ENCODE measurements at regions not wholly inside any gene's neighbourhood (a gene's known extent, or its start where the extent isn't known, plus 50 kb on each side); places are given as distances from the start of the nearest gene placed in this dataset.
"Not testable (repeated sequence)": the region's sequence is repeated elsewhere in the genome, so short reads cannot be mapped to it uniquely, and the experiment has no call there.

- intact Hi-C loops (cut with micrococcal nuclease): no loop called here
- H3K36me3 Mint-ChIP-seq (ENCODE audit: low read depth): no peaks in the 10 kb centered on the region
- no peak for DNase-seq (ENCODE audit: low spot score)
- H3K9me3 Mint-ChIP-seq: no peaks in the 10 kb centered on the region
- peaks cover 47% of the 10 kb centered on the region for H3K27me3 Mint-ChIP-seq (ENCODE audit: low read depth)
- no peak overlapping the region for H3K4me3 Mint-ChIP-seq (ENCODE audit: low read depth)
- peaks cover 2% of the 10 kb centered on the region for H3K4me1 Mint-ChIP-seq (ENCODE audit: low read depth)
- H3K27ac Mint-ChIP-seq: no peak overlapping the region
Measured at GRCh38 chr13:25001476-25002206, 94.3 kb upstream of the PABPC3 start.

GRCh38 chr13:25002311-25002710 lies 93.6 kb upstream of the PABPC3 start:
- H3K4me1 Mint-ChIP-seq (ENCODE audit: low read depth); H3K9me3 Mint-ChIP-seq; H3K4me3 Mint-ChIP-seq (ENCODE audit: low read depth); DNase-seq (ENCODE audit: low spot score); H3K36me3 Mint-ChIP-seq (ENCODE audit: low read depth); intact Hi-C loops (cut with micrococcal nuclease); H3K27ac Mint-ChIP-seq: not testable (repeated sequence)
- H3K27me3 Mint-ChIP-seq (ENCODE audit: low read depth): peaks cover 49% of the 10 kb centered on the region

- H3K9me3 Mint-ChIP-seq; H3K4me3 Mint-ChIP-seq (ENCODE audit: low read depth); intact Hi-C loops (cut with micrococcal nuclease); H3K36me3 Mint-ChIP-seq (ENCODE audit: low read depth); DNase-seq (ENCODE audit: low spot score); H3K4me1 Mint-ChIP-seq (ENCODE audit: low read depth); H3K27ac Mint-ChIP-seq: not testable (repeated sequence)
- peaks cover 57% of the 10 kb centered on the region for H3K27me3 Mint-ChIP-seq (ENCODE audit: low read depth)
Measured at GRCh38 chr13:25004489-25004888, 91.4 kb upstream of the PABPC3 start.

- DNase-seq (ENCODE audit: low spot score); H3K36me3 Mint-ChIP-seq (ENCODE audit: low read depth); H3K4me1 Mint-ChIP-seq (ENCODE audit: low read depth); H3K4me3 Mint-ChIP-seq (ENCODE audit: low read depth); intact Hi-C loops (cut with micrococcal nuclease); H3K27ac Mint-ChIP-seq; H3K9me3 Mint-ChIP-seq: not testable (repeated sequence)
- H3K27me3 Mint-ChIP-seq (ENCODE audit: low read depth): peaks cover 53% of the 10 kb centered on the region
Measured at GRCh38 chr13:25005050-25005497, 90.9 kb upstream of the PABPC3 start.

GRCh38 chr13:25007389-25007788 lies 88.5 kb upstream of the PABPC3 start:
- H3K27ac Mint-ChIP-seq; H3K9me3 Mint-ChIP-seq; H3K36me3 Mint-ChIP-seq (ENCODE audit: low read depth); H3K4me3 Mint-ChIP-seq (ENCODE audit: low read depth); H3K4me1 Mint-ChIP-seq (ENCODE audit: low read depth); DNase-seq (ENCODE audit: low spot score); intact Hi-C loops (cut with micrococcal nuclease): not testable (repeated sequence)
- peaks cover 50% of the 10 kb centered on the region for H3K27me3 Mint-ChIP-seq (ENCODE audit: low read depth)

- H3K27me3 Mint-ChIP-seq (ENCODE audit: low read depth): peaks cover 14% of the 10 kb centered on the region
- H3K9me3 Mint-ChIP-seq; H3K4me3 Mint-ChIP-seq (ENCODE audit: low read depth); H3K36me3 Mint-ChIP-seq (ENCODE audit: low read depth); H3K27ac Mint-ChIP-seq; DNase-seq (ENCODE audit: low spot score); intact Hi-C loops (cut with micrococcal nuclease); H3K4me1 Mint-ChIP-seq (ENCODE audit: low read depth): not testable (repeated sequence)
Measured at GRCh38 chr13:25014398-25014973, 81.5 kb upstream of the PABPC3 start.

- H3K9me3 Mint-ChIP-seq; DNase-seq (ENCODE audit: low spot score); H3K4me1 Mint-ChIP-seq (ENCODE audit: low read depth); intact Hi-C loops (cut with micrococcal nuclease); H3K36me3 Mint-ChIP-seq (ENCODE audit: low read depth): not testable (repeated sequence)
- Mint-ChIP-seq H3K4me3 (ENCODE audit: low read depth) (peak overlapping the region; percentile 36), H3K27me3 (ENCODE audit: low read depth) (peaks cover 28% of the 10 kb centered on the region), H3K27ac (peak overlapping the region; percentile 37)
Measured at GRCh38 chr13:25017176-25017575, 78.8 kb upstream of the PABPC3 start.

GRCh38 chr13:25017808-25018728 lies 77.9 kb upstream of the PABPC3 start:
- peak overlapping the region; percentile 30 for H3K27ac Mint-ChIP-seq
- H3K4me1 Mint-ChIP-seq (ENCODE audit: low read depth); H3K36me3 Mint-ChIP-seq (ENCODE audit: low read depth); intact Hi-C loops (cut with micrococcal nuclease); H3K9me3 Mint-ChIP-seq: not testable (repeated sequence)
- peak overlapping the region; percentile 55 for H3K4me3 Mint-ChIP-seq (ENCODE audit: low read depth)
- DNase-seq (ENCODE audit: low spot score): peak; percentile 69
- H3K27me3 Mint-ChIP-seq (ENCODE audit: low read depth): peaks cover 28% of the 10 kb centered on the region

- Mint-ChIP-seq H3K9me3 (no peaks in the 10 kb centered on the region), H3K27me3 (ENCODE audit: low read depth) (peaks cover 30% of the 10 kb centered on the region), H3K4me3 (ENCODE audit: low read depth) (peak overlapping the region; percentile 55), H3K4me1 (ENCODE audit: low read depth) (peaks cover 6% of the 10 kb centered on the region), H3K36me3 (ENCODE audit: low read depth) (no peaks in the 10 kb centered on the region), H3K27ac (no peak overlapping the region)
- peak; percentile 18 for DNase-seq (ENCODE audit: low spot score)
- intact Hi-C loops (cut with micrococcal nuclease): no loop called here
Measured at GRCh38 chr13:25018729-25019115, 77.2 kb upstream of the PABPC3 start.

- H3K36me3 Mint-ChIP-seq (ENCODE audit: low read depth); H3K27ac Mint-ChIP-seq; DNase-seq (ENCODE audit: low spot score); H3K9me3 Mint-ChIP-seq; H3K4me3 Mint-ChIP-seq (ENCODE audit: low read depth); H3K4me1 Mint-ChIP-seq (ENCODE audit: low read depth); intact Hi-C loops (cut with micrococcal nuclease): not testable (repeated sequence)
- H3K27me3 Mint-ChIP-seq (ENCODE audit: low read depth): peaks cover 40% of the 10 kb centered on the region
Measured at GRCh38 chr13:25019741-25020140, 76.2 kb upstream of the PABPC3 start.

- no peaks in the 10 kb centered on the region for H3K36me3 Mint-ChIP-seq (ENCODE audit: low read depth)
- DNase-seq (ENCODE audit: low spot score): no peak
- H3K4me3 Mint-ChIP-seq (ENCODE audit: low read depth): no peak overlapping the region
- H3K9me3 Mint-ChIP-seq: no peaks in the 10 kb centered on the region
- peaks cover 62% of the 10 kb centered on the region for H3K27me3 Mint-ChIP-seq (ENCODE audit: low read depth)
- intact Hi-C loops (cut with micrococcal nuclease): no loop called here
- H3K27ac Mint-ChIP-seq: no peak overlapping the region
- no peaks in the 10 kb centered on the region for H3K4me1 Mint-ChIP-seq (ENCODE audit: low read depth)
Measured at GRCh38 chr13:25024175-25024574, 71.8 kb upstream of the PABPC3 start.

GRCh38 chr13:25032160-25032559 lies 63.8 kb upstream of the PABPC3 start:
- Mint-ChIP-seq H3K36me3 (ENCODE audit: low read depth) (no peaks in the 10 kb centered on the region), H3K9me3 (no peaks in the 10 kb centered on the region), H3K4me3 (ENCODE audit: low read depth) (no peak overlapping the region), H3K27me3 (ENCODE audit: low read depth) (peaks cover 39% of the 10 kb centered on the region), H3K27ac (no peak overlapping the region), H3K4me1 (ENCODE audit: low read depth) (peaks cover 1% of the 10 kb centered on the region)
- no peak for DNase-seq (ENCODE audit: low spot score)
- intact Hi-C loops (cut with micrococcal nuclease): no loop called here

- no peaks in the 10 kb centered on the region for H3K9me3 Mint-ChIP-seq
- no peaks in the 10 kb centered on the region for H3K36me3 Mint-ChIP-seq (ENCODE audit: low read depth)
- no peak for DNase-seq (ENCODE audit: low spot score)
- intact Hi-C loops (cut with micrococcal nuclease): no loop called here
- peaks cover 1% of the 10 kb centered on the region for H3K4me1 Mint-ChIP-seq (ENCODE audit: low read depth)
- H3K27me3 Mint-ChIP-seq (ENCODE audit: low read depth): peaks cover 38% of the 10 kb centered on the region
- H3K4me3 Mint-ChIP-seq (ENCODE audit: low read depth): no peak overlapping the region
- no peak overlapping the region for H3K27ac Mint-ChIP-seq
Measured at GRCh38 chr13:25034173-25034572, 61.8 kb upstream of the PABPC3 start.

Measured in activated T-helper 2 cell treated with anti-CD3 and anti-CD28 coated beads, Interferon-gamma antibody, Interleukin-2, Interleukin-4, amounts not matched to agents 10 μg/mL and 5 μg/mL and 100 μg/mL, durations not matched to agents 14 hours and 24 hours and 36 hours (primary cell).